ENCODE measurements at regions not wholly inside any gene's neighbourhood (a gene's known extent, or its start where the extent isn't known, plus 50 kb on each side); places are given as distances from the start of the nearest gene placed in this dataset.
"Not testable (repeated sequence)": the region's sequence is repeated elsewhere in the genome, so short reads cannot be mapped to it uniquely, and the experiment has no call there.

DNA sequence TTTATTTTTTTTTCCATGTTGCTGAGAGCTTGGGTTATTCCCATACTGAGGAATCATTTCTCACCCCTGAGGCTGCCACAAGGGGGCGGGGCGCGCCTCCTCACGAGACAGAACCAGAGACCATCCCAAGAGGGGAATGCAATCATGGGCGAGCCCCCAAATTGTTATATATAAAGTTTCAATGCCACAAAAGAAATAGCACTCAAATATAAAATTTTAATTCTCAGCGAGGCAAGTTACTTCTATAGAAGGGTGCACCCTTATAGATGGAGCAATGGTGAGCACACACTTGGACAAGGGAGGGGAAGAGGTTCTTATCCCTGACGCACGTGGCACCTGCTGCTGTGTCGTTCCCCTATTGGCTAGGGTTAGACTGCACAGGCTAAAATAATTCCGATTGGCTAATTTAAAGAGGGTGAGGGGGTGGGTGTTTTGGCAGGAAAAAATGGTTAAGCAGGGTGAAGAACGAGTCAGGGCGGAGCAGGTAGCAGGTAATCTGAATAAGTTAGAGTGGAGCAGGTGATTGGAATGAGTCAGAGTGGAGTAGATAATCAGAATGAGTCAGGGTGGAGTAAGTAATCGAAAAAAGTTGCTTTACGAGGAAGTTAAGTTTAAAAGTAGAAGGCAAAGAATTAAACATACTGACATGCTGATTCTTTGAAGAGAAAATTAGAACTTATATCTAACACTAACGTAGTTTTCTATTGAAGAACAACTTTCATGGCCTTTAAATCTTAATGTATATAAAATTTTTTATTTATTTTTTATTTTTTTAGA is 177.5 kb downstream of the MTCL1 start:
- Mint-ChIP-seq H3K36me3 (no peaks in the 10 kb centered on the region), H3K4me1 (no peaks in the 10 kb centered on the region), H3K9me3 (peaks cover 24% of the 10 kb centered on the region), H3K4me3 (no peak overlapping the region), H3K27ac (no peak overlapping the region)
- ATAC-seq = no peak
- DNase-seq (ENCODE audit: low spot score in 2 of 2) = no peak

GRCh38 chr18:8883409-8883668 is 178.0 kb downstream of the MTCL1 start:
- ATAC-seq = no peak
- Mint-ChIP-seq H3K36me3 (no peaks in the 10 kb centered on the region), H3K9me3 (peaks cover 24% of the 10 kb centered on the region), H3K4me1 (no peaks in the 10 kb centered on the region), H3K4me3 (no peak overlapping the region), H3K27ac (no peak overlapping the region)
- DNase-seq (ENCODE audit: low spot score in 2 of 2) = no peak

DNA sequence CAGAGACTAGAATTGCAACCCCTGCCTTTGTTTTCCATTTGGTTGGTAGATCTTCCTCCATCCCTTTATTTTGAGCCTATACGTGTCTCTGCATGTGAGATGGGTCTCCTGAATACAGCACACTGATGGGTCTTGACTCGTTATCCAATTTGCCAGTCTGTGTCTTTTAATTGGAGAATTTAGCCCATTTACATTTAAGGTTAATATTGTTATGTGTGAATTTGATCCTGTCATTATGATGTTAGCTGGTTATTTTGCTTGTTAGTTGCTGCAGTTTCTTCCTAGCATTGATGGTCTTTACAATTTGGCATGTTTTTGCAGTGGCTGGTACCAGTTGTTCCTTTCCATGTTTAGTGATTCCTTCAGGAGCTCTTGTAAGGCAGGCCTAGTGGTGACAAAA is 182.5 kb downstream of the MTCL1 start:
- not testable (repeated sequence) for DNase-seq (ENCODE audit: low spot score in 2 of 2); H3K27ac Mint-ChIP-seq; H3K36me3 Mint-ChIP-seq; H3K4me1 Mint-ChIP-seq; H3K4me3 Mint-ChIP-seq; ATAC-seq
- peaks cover 19% of the 10 kb centered on the region for H3K9me3 Mint-ChIP-seq

GRCh38 chr18:8889489-8889888 is 184.1 kb downstream of the MTCL1 start:
- no peaks in the 10 kb centered on the region for H3K36me3 Mint-ChIP-seq

GRCh38 chr18:8890503-8890902 is 185.1 kb downstream of the MTCL1 start:
- peaks cover 15% of the 10 kb centered on the region for H3K9me3 Mint-ChIP-seq
- H3K36me3 Mint-ChIP-seq; H3K27ac Mint-ChIP-seq; DNase-seq (ENCODE audit: low spot score in 2 of 2); H3K4me3 Mint-ChIP-seq; ATAC-seq; H3K4me1 Mint-ChIP-seq: not testable (repeated sequence)

More at GRCh38 chr18:8889489-8889888, 184.1 kb downstream of the MTCL1 start:
- Mint-ChIP-seq H3K27ac (no peak overlapping the region), H3K4me1 (no peaks in the 10 kb centered on the region), H3K9me3 (peaks cover 16% of the 10 kb centered on the region), H3K4me3 (no peak overlapping the region)
- DNase-seq (ENCODE audit: low spot score in 2 of 2) (no peak), ATAC-seq (no peak)

- Mint-ChIP-seq H3K36me3 (no peaks in the 10 kb centered on the region), H3K4me3 (no peak overlapping the region), H3K9me3 (peaks cover 13% of the 10 kb centered on the region), H3K4me1 (no peaks in the 10 kb centered on the region), H3K27ac (no peak overlapping the region)
- no peak for DNase-seq (ENCODE audit: low spot score in 2 of 2)
- no peak for ATAC-seq
Measured at GRCh38 chr18:8890957-8891464, 185.7 kb downstream of the MTCL1 start.

- Mint-ChIP-seq H3K4me1 (no peaks in the 10 kb centered on the region), H3K9me3 (peaks cover 4% of the 10 kb centered on the region), H3K4me3 (no peak overlapping the region), H3K27ac (no peak overlapping the region), H3K36me3 (no peaks in the 10 kb centered on the region)
- no peak for DNase-seq (ENCODE audit: low spot score in 2 of 2)
- no peak for ATAC-seq
Measured at GRCh38 chr18:8893221-8893620, 187.9 kb downstream of the MTCL1 start.

GRCh38 chr18:8893628-8894231 is 188.4 kb downstream of the MTCL1 start:
- ATAC-seq (no peak), DNase-seq (ENCODE audit: low spot score in 2 of 2) (no peak)
- Mint-ChIP-seq H3K4me1 (no peaks in the 10 kb centered on the region), H3K4me3 (no peak overlapping the region), H3K36me3 (no peaks in the 10 kb centered on the region), H3K27ac (no peak overlapping the region), H3K9me3 (peaks cover 1% of the 10 kb centered on the region)

DNA sequence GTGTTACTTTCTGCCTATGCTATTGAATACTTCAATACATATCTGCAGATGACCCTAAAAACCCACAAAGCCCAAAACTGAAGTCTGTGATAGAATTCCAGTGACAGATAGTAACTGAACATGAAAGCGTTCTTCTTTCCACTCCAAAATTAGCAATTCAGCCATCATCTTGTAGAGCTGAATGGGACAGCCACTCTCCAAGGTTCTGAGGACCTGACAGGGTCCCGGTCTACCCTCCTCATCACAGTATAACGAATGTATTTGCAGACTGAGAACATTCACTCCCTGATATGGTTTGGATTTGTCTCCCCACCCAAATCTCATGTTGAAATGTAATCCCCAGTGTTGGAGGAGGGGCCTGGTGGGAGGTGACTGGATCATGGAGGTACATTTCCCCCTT is 189.5 kb downstream of the MTCL1 start:
- Mint-ChIP-seq H3K9me3 (no peaks in the 10 kb centered on the region), H3K36me3 (no peaks in the 10 kb centered on the region), H3K4me1 (no peaks in the 10 kb centered on the region), H3K27ac (no peak overlapping the region), H3K4me3 (no peak overlapping the region)
- ATAC-seq (no peak), DNase-seq (ENCODE audit: low spot score in 2 of 2) (no peak)

DNA sequence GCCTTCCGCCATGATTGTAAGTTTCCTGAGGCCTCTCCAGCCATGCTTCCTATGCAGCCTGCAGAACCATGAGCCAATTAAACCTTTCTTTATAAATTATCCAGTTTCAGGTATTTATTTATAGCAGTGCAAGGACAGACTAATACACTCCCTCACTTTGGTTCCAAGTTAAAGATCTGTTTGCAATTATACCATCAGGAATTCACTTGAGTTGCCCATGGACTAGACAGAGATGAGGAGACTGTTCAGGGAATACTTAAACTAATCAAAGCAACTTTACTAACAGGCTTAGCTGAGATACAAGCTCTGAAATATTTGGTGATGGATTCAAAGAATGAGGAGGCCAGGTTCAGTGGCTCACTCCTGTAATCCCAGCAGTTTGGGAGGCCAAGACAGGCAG is 190.0 kb downstream of the MTCL1 start:
- DNase-seq (ENCODE audit: low spot score in 2 of 2) (no peak), ATAC-seq (no peak)
- Mint-ChIP-seq H3K36me3 (no peaks in the 10 kb centered on the region), H3K4me3 (no peak overlapping the region), H3K27ac (no peak overlapping the region), H3K4me1 (no peaks in the 10 kb centered on the region), H3K9me3 (no peaks in the 10 kb centered on the region)

GRCh38 chr18:8895987-8896619 is 190.7 kb downstream of the MTCL1 start:
- Mint-ChIP-seq H3K4me1 (no peaks in the 10 kb centered on the region), H3K4me3 (no peak overlapping the region), H3K27ac (no peak overlapping the region), H3K9me3 (no peaks in the 10 kb centered on the region), H3K36me3 (no peaks in the 10 kb centered on the region)
- no peak for ATAC-seq
- DNase-seq (ENCODE audit: low spot score in 2 of 2) = no peak

DNA sequence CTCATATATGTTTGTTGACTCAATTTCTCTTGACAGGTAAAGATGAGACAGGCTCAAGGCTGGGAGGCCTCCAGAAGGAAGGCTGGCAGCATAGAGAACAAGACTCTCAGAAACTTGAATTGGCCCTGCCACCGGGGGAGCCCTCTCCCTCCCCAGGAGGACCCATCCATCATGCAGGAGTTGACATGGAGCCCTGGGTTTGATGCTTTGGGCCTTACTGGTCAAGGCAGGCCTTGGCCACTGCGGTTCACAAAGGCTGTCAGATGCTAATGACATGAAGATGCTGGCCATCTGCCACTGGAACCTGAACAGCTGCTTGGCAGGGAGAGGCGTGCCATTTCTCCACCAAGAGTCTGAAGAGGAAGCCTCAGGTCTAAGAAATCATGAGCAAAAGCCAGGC is 193.6 kb downstream of the MTCL1 start:
- DNase-seq (ENCODE audit: low spot score in 2 of 2) (no peak), ATAC-seq (no peak)
- H3K27ac Mint-ChIP-seq = no peak overlapping the region
- no peaks in the 10 kb centered on the region for H3K4me1 Mint-ChIP-seq
- H3K9me3 Mint-ChIP-seq = no peaks in the 10 kb centered on the region
- H3K4me3 Mint-ChIP-seq = no peak overlapping the region
- H3K36me3 Mint-ChIP-seq = no peaks in the 10 kb centered on the region

DNA sequence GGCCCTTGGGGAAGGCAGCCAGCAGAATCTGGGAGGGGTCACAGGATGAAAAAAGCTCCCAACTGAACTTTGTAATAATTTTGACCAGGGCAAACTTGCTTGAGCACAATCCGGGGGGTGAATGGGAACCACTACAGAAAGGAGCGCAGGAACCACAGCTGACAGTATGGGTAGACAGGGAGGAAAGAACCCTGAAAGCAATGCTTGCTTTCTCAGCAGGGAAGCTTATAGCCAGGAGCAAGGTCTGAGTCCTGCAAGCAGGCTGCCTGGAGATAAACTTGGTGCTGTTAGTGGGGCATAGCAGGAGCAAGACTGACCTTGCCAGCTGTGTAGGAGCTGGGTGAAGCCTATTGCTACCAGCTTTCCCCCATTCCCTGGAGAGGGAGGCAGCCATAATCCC is 195.2 kb downstream of the MTCL1 start:
- no peak overlapping the region for H3K27ac Mint-ChIP-seq

DNA sequence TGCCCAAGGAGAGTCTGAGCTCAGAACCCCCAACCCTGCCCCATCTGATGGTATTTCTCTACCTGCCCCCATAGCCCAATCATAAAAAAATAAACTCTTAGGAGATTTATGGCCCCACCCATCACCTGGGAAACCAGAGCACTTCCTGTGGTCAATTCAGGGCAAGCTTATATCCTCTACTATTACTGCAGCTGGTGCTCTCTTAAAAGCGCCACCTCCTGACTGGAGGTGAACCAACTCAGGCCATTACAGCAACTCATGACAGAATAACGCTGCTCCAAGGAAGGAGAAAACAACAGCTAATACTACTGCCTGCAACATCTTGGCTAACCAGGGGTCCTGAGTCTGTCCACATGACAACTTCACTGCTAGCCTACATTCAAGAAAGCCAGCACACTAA is 195.7 kb downstream of the MTCL1 start:
- no peaks in the 10 kb centered on the region for H3K9me3 Mint-ChIP-seq
- no peak for DNase-seq (ENCODE audit: low spot score in 2 of 2)
- no peak for ATAC-seq
- no peaks in the 10 kb centered on the region for H3K36me3 Mint-ChIP-seq
- no peaks in the 10 kb centered on the region for H3K4me1 Mint-ChIP-seq
- H3K27ac Mint-ChIP-seq = no peak overlapping the region
- H3K4me3 Mint-ChIP-seq = no peak overlapping the region

More for the DNA sequence above, 195.2 kb downstream of the MTCL1 start:
- no peaks in the 10 kb centered on the region for H3K4me1 Mint-ChIP-seq
- H3K9me3 Mint-ChIP-seq = no peaks in the 10 kb centered on the region
- DNase-seq (ENCODE audit: low spot score in 2 of 2) (no peak), ATAC-seq (no peak)
- no peak overlapping the region for H3K4me3 Mint-ChIP-seq
- H3K36me3 Mint-ChIP-seq = no peaks in the 10 kb centered on the region

GRCh38 chr18:8904316-8904715 is 198.2 kb upstream of the NDUFV2 start:
- Mint-ChIP-seq H3K4me3 (no peak overlapping the region), H3K36me3 (no peaks in the 10 kb centered on the region), H3K4me1 (no peaks in the 10 kb centered on the region), H3K9me3 (no peaks in the 10 kb centered on the region), H3K27ac (no peak overlapping the region)
- ATAC-seq = no peak
- no peak for DNase-seq (ENCODE audit: low spot score in 2 of 2)
